IMR-90 (cell line): ENCODE measurements at regions not wholly inside any gene's neighbourhood (a gene's known extent, or its start where the extent isn't known, plus 50 kb on each side); places are given as distances from the start of the nearest gene placed in this dataset.

Experiments used
- ATAC-seq: fragments of 200-7000 bp; cut with Tn5 transposase; 2 replicates; pipeline ENCODE4 v1.9.1; 2020; ENCODE audit warnings: low read depth, mild to moderate bottlenecking, moderate library complexity
- BruUV-seq: library from RNA; stranded (reverse); fragments of 400-500 nt; replicated peaks from 2 replicates; lab custom pipeline; 2021; lab: Mats Ljungman, UMichigan
- CTCF ChIA-PET: fragments of 300-600 bp; formaldehyde crosslinking; extraction: SDS; loops from one replicate; lab custom pipeline; 2021; ENCODE audit warnings: antibody characterized with exemption; lab: Yijun Ruan, JAX
- POLR2A ChIA-PET: fragments of 300-600 bp; sonication (Branson Sonifier 250); formaldehyde crosslinking; loops from one replicate; lab custom pipeline; 2022; ENCODE audit warnings: antibody characterized with exemption; ENCODE audit not compliant: unreplicated experiment; lab: Charles Lee
- DNase-seq: peaks from one replicate; pipeline ENCODE4 v3.0.0; 2013
- H2AFZ ChIP-seq: replicated peaks from 2 replicates; pipeline ENCODE3; 2013; ENCODE audit warnings: low read length, mild to moderate bottlenecking; ENCODE audit not compliant: poor library complexity
- H2AK5ac ChIP-seq: 2 replicates; pipeline ENCODE4 v1.6.1; 2013; ENCODE audit warnings: low read depth, low read length, inconsistent platforms
- H2AK9ac ChIP-seq: replicated peaks from 2 replicates; pipeline ENCODE3; 2013; ENCODE audit warnings: mild to moderate bottlenecking, low read depth, low read length, moderate library complexity; ENCODE audit not compliant: poor library complexity
- H2BK120ac ChIP-seq: 2 replicates; pipeline ENCODE4 v1.6.1; 2013; ENCODE audit warnings: low read depth, low read length, inconsistent platforms
- H2BK15ac ChIP-seq: 3 replicates; pipeline ENCODE4 v1.6.1; 2013; ENCODE audit warnings: low read depth, low read length, inconsistent platforms
- H2BK20ac ChIP-seq: 2 replicates; pipeline ENCODE4 v1.6.1; 2013; ENCODE audit warnings: low read depth, mild to moderate bottlenecking, inconsistent platforms, low read length, moderate library complexity
- H2BK5ac ChIP-seq: 2 replicates; pipeline ENCODE4 v1.6.1; 2013; ENCODE audit warnings: mild to moderate bottlenecking, low read depth, low read length, inconsistent platforms; ENCODE audit not compliant: poor library complexity, severe bottlenecking
- H3K14ac ChIP-seq: replicated peaks from 2 replicates; pipeline ENCODE4 v1.6.1; 2013; ENCODE audit warnings: low read depth, low read length, inconsistent platforms
- H3K18ac ChIP-seq: 2 replicates; pipeline ENCODE4 v1.6.1; 2013; ENCODE audit warnings: low read depth, low read length, control low read depth
- H3K23ac ChIP-seq: 2 replicates; pipeline ENCODE4 v1.6.1; 2013; ENCODE audit warnings: low read depth, low read length, inconsistent platforms
- H3K27ac ChIP-seq: 2 replicates; pipeline ENCODE4 v1.5.1; 2013; ENCODE audit warnings: mild to moderate bottlenecking, control low read depth, low read length; ENCODE audit not compliant: insufficient read depth
- H3K27me3 ChIP-seq: 2 replicates; pipeline ENCODE4 v1.6.1; 2013; ENCODE audit warnings: low read length; ENCODE audit not compliant: control insufficient read depth, insufficient read depth
- H3K36me3 ChIP-seq: 2 replicates; pipeline ENCODE4 v1.6.1; 2013; ENCODE audit warnings: low read length, mixed read lengths; ENCODE audit not compliant: control insufficient read depth, insufficient read depth
- H3K4ac ChIP-seq: 2 replicates; pipeline ENCODE4 v1.6.1; 2013; ENCODE audit warnings: low read depth, low read length, inconsistent platforms
- H3K4me1 ChIP-seq: 2 replicates; pipeline ENCODE4 v1.6.1; 2013; ENCODE audit warnings: low read length, mixed read lengths; ENCODE audit not compliant: control insufficient read depth, insufficient read depth
- H3K4me2 ChIP-seq: 2 replicates; pipeline ENCODE4 v1.6.1; 2013; ENCODE audit warnings: low read depth, mild to moderate bottlenecking, control low read depth, low read length, moderate library complexity
- H3K4me3 ChIP-seq: 2 replicates; pipeline ENCODE4 v1.5.1; 2013; ENCODE audit warnings: low read depth, mild to moderate bottlenecking, control low read depth, low read length, moderate library complexity; ENCODE audit not compliant: insufficient read depth
- H3K56ac ChIP-seq: 2 replicates; pipeline ENCODE4 v1.6.1; 2013; ENCODE audit warnings: low read length, inconsistent platforms; ENCODE audit not compliant: insufficient read depth; ENCODE audit errors: extremely low read depth
- H3K79me1 ChIP-seq, 2 experiments: 2 replicates each; pipeline ENCODE4 v1.6.1; 2013; ENCODE audit warnings: low read length in 2 of 2, inconsistent platforms in 1 of 2, low read depth in 1 of 2
- H3K9ac ChIP-seq: 2 replicates; pipeline ENCODE4 v1.6.1; 2013; ENCODE audit warnings: low read depth, low read length, control low read depth
- H3K9me1 ChIP-seq: 2 replicates; pipeline ENCODE4 v1.6.1; 2013; ENCODE audit warnings: low read length, inconsistent platforms; ENCODE audit not compliant: insufficient read depth
- H3K9me3 ChIP-seq: 2 replicates; pipeline ENCODE4 v1.6.1; 2013; ENCODE audit warnings: low read length; ENCODE audit not compliant: control insufficient read depth, insufficient read depth
- H4K20me1 ChIP-seq: 2 replicates; pipeline ENCODE4 v1.6.1; 2013; ENCODE audit warnings: low read length, inconsistent platforms; ENCODE audit not compliant: insufficient read depth
- H4K5ac ChIP-seq: 2 replicates; pipeline ENCODE4 v1.6.1; 2013; ENCODE audit warnings: mild to moderate bottlenecking, low read depth, low read length, control low read depth
- H4K8ac ChIP-seq, 2 experiments: 2 replicates each; pipeline ENCODE4 v1.6.1; 2013; ENCODE audit warnings: low read depth in 2 of 2, low read length in 2 of 2, control low read depth in 1 of 2, inconsistent platforms in 1 of 2
- H4K91ac ChIP-seq: 2 replicates; pipeline ENCODE4 v1.6.1; 2013; ENCODE audit warnings: low read depth, low read length, inconsistent platforms; ENCODE audit not compliant: insufficient read depth
- BHLHE40 ChIP-seq: fragments of 150-350 bp; IDR thresholded peaks from 2 replicates; pipeline ENCODE4 v1.6.1; 2016; ENCODE audit warnings: mild to moderate bottlenecking, low read depth, low read length
- CEBPB ChIP-seq: IDR thresholded peaks from 2 replicates; pipeline ENCODE4 v1.6.1; 2012; ENCODE audit warnings: low read depth, low read length, improper control_type of control experiment
- CTCF ChIP-seq: conservative IDR thresholded peaks from 2 replicates; pipeline ENCODE4 v1.5.1; 2012; ENCODE audit warnings: mild to moderate bottlenecking, low read depth, low read length, improper control_type of control experiment
- ELK1 ChIP-seq: fragments of 150-350 bp; IDR thresholded peaks from 2 replicates; pipeline ENCODE4 v1.6.1; 2016; ENCODE audit warnings: low read depth, mild to moderate bottlenecking, low read length, moderate library complexity, borderline replicate concordance
- FOS ChIP-seq: fragments of 150-350 bp; IDR thresholded peaks from 2 replicates; pipeline ENCODE4 v1.6.1; 2016; ENCODE audit warnings: low read depth, low read length
- MAFK ChIP-seq: IDR thresholded peaks from 2 replicates; pipeline ENCODE4 v1.6.1; 2012; ENCODE audit warnings: low read depth, low read length, improper control_type of control experiment
- MAZ ChIP-seq: IDR thresholded peaks from 2 replicates; pipeline ENCODE4 v1.6.1; 2012; ENCODE audit warnings: low read depth, mild to moderate bottlenecking, low read length, improper control_type of control experiment, moderate library complexity, borderline replicate concordance
- MXI1 ChIP-seq: IDR thresholded peaks from 2 replicates; pipeline ENCODE4 v1.6.1; 2012; ENCODE audit warnings: low read depth, mild to moderate bottlenecking, low read length, moderate library complexity, borderline replicate concordance
- NFE2L2 ChIP-seq: fragments of 150-350 bp; IDR thresholded peaks from 2 replicates; pipeline ENCODE4 v1.6.1; 2016; ENCODE audit warnings: low read depth, mild to moderate bottlenecking, low read length
- POLR2A ChIP-seq: IDR thresholded peaks from 2 replicates; pipeline ENCODE4 v1.6.1; 2012; ENCODE audit warnings: mild to moderate bottlenecking, low read depth, low read length
- RAD21 ChIP-seq: IDR thresholded peaks from 2 replicates; pipeline ENCODE4 v1.6.1; 2012; ENCODE audit warnings: low read length, improper control_type of control experiment
- RCOR1 ChIP-seq: IDR thresholded peaks from 2 replicates; pipeline ENCODE4 v1.6.1; 2012; ENCODE audit warnings: mild to moderate bottlenecking, low read length, improper control_type of control experiment; ENCODE audit not compliant: insufficient replicate concordance
- RFX5 ChIP-seq: IDR thresholded peaks from 2 replicates; pipeline ENCODE4 v1.8.0; 2012; ENCODE audit warnings: low read depth, mild to moderate bottlenecking, low read length, moderate library complexity
- SMC3 ChIP-seq: fragments of 150-350 bp; IDR thresholded peaks from 2 replicates; pipeline ENCODE4 v1.6.1; 2016; ENCODE audit warnings: low read depth, mild to moderate bottlenecking, antibody characterized with exemption, low read length, moderate library complexity
- USF2 ChIP-seq: fragments of 150-350 bp; IDR thresholded peaks from 2 replicates; pipeline ENCODE4 v1.6.1; 2017; ENCODE audit warnings: mild to moderate bottlenecking, antibody characterized with exemption, low read length, low read depth
- WGBS, 2 experiments: methylation state at CpG; one replicate each; pipeline versions ENCODE4 v1.1.5 to v1.1.7; 2013; ENCODE audit warnings: missing lambda C conversion rate in 2 of 2; ENCODE audit not compliant: insufficient read length in 1 of 2; ENCODE audit errors: extremely low coverage in 2 of 2; 5-methylcytosine and 5-hydroxymethylcytosine counted together
- dilution Hi-C: fragments of 300-500 bp; cut with HindIII; formaldehyde crosslinking; loops from one replicate; pipeline ENCODE4 v1.14.3; 2018; ENCODE audit warnings: low sequenced_read_pairs; ENCODE audit not compliant: unreplicated experiment
- in situ Hi-C: fragments of 300-500 bp; cut with MboI; formaldehyde crosslinking; loops from 3 replicates; pipeline ENCODE4 v1.14.3; 2019; ENCODE audit warnings: low sequenced_read_pairs, inconsistent platforms, mixed read lengths
- intact Hi-C: fragments of 100-400 bp; cut with micrococcal nuclease; formaldehyde crosslinking; loops from 2 replicates; pipeline ENCODE4 v1.10.0; 2022

- Histone ChIP-seq H3K36me3 (no peaks in the 10 kb centered on the region), H4K5ac (no peak overlapping the region), H3K27me3 (no peaks in the 10 kb centered on the region), H4K20me1 (no peaks in the 10 kb centered on the region), H3K4me3 (no peak overlapping the region), H4K8ac (peak overlapping the region; percentile 40 to 71; a peak in 3 of 4 replicates), H2AK5ac (peak overlapping the region; percentile 61), H3K4ac (peak overlapping the region; percentile 83), H3K14ac (peak overlapping the region; percentile 65; the same call in 1 of the 2 replicates), H3K79me1 (no peaks in the 10 kb centered on the region), H4K91ac (peak overlapping the region; percentile 40; the same call in 1 of the 2 replicates), H3K56ac (no peak overlapping the region), H3K9me3 (peaks cover 4% of the 10 kb centered on the region; the same call in 1 of the 2 replicates), H2BK120ac (peak overlapping the region; percentile 84), H2AFZ (peak overlapping the region; percentile 14), H2BK15ac (peak overlapping the region; percentile 85; the same call in 2 of the 3 replicates), H3K9me1 (peaks cover 9% of the 10 kb centered on the region), H3K4me1 (peaks cover 13% of the 10 kb centered on the region), H2BK5ac (peak overlapping the region; percentile 6), H2BK20ac (peak overlapping the region; percentile 30; the same call in 1 of the 2 replicates), H3K27ac (no peak overlapping the region), H3K9ac (no peak overlapping the region), H3K18ac (no peak overlapping the region), H3K4me2 (no peak overlapping the region), H2AK9ac (no peak overlapping the region), H3K23ac (no peak overlapping the region)
- DNase-seq, result no peak
- ChIA-PET POLR2A (no interaction called here), CTCF (no interaction called here)
- dilution Hi-C loops (no loop called here), intact Hi-C loops (loop anchor here (10.0 kb wide), 1 partner anchor 106 kb away; no protein-coding TSS in a partner anchor), in situ Hi-C loops (no loop called here)
- BruUV-seq, result no TSS peak
- no peak for ATAC-seq
- WGBS, 2 experiments, result no CpG with 5 or more reads among the region's 6 CpGs
- TF ChIP-seq POLR2A (no peak), RAD21 (no peak), MAZ (no peak), ELK1 (no peak), CEBPB (no peak), USF2 (no peak), RFX5 (no peak), NFE2L2 (no peak), CTCF (no peak), SMC3 (no peak), BHLHE40 (no peak), MAFK (no peak), RCOR1 (no peak), MXI1 (no peak), FOS (no peak)
Measured at GRCh38 chr2:172280571-172281361, 146.6 kb upstream of the ITGA6 start.
